GM12878 (cell line): ENCODE measurements at regions not wholly inside any gene's neighbourhood (a gene's known extent, or its start where the extent isn't known, plus 50 kb on each side); places are given as distances from the start of the nearest gene placed in this dataset.

ENCODE experiments used
- CEBPB ChIP-seq, 2 experiments: fragments of 150-350 bp in 1 of 2; IDR thresholded peaks; 2 replicates each; pipeline ENCODE4 v1.6.1; 2012 to 2014; ENCODE audit warnings: low read depth in 2 of 2, low read length in 2 of 2, borderline replicate concordance in 1 of 2, inconsistent platforms in 1 of 2
- CTCF ChIP-seq, 3 experiments: IDR thresholded peaks in 2 of 3; conservative IDR thresholded peaks in 1 of 3; 2 replicates each; pipeline ENCODE4 v1.5.1; 2011; ENCODE audit warnings: low read depth in 3 of 3, low read length in 3 of 3, mild to moderate bottlenecking in 3 of 3, control low read depth in 2 of 3, moderate library complexity in 2 of 3, inconsistent platforms in 1 of 3, mixed read lengths in 1 of 3; ENCODE audit not compliant: control insufficient read depth in 2 of 3, insufficient read depth in 1 of 3; ENCODE audit errors: extremely low read depth in 1 of 3
- ELK1 ChIP-seq: IDR thresholded peaks from 2 replicates; pipeline ENCODE4 v1.6.1; 2012; ENCODE audit warnings: low read depth, low read length, improper control_type of control experiment
- EZH2 ChIP-seq: IDR thresholded peaks from 2 replicates; pipeline ENCODE4 v1.6.1; 2012; ENCODE audit warnings: low read depth, mild to moderate bottlenecking, control low read depth, inconsistent platforms, low read length, borderline replicate concordance; ENCODE audit not compliant: control insufficient read depth
- HDAC6 ChIP-seq: fragments of 200-600 bp; sonication (generic); IDR thresholded peaks from one replicate; pipeline ENCODE4 v1.8.0; 2017; ENCODE audit warnings: antibody characterized with exemption; ENCODE audit not compliant: unreplicated experiment
- IKZF2 ChIP-seq, 2 experiments: fragments of 450-650 bp; IDR thresholded peaks; 2 replicates each; pipeline ENCODE4 v1.6.1; 2017; ENCODE audit warnings: mild to moderate bottlenecking in 2 of 2, moderate library complexity in 2 of 2
- KDM1A ChIP-seq: fragments of 200-600 bp; sonication (generic); IDR thresholded peaks from 2 replicates; pipeline ENCODE4 v1.6.1; 2016; ENCODE audit warnings: borderline replicate concordance
- MTA2 ChIP-seq: fragments of 450-650 bp; IDR thresholded peaks from 2 replicates; pipeline ENCODE4 v1.6.1; 2016; ENCODE audit warnings: low read depth, mild to moderate bottlenecking, moderate library complexity
- POLR2A ChIP-seq: IDR thresholded peaks from 2 replicates; pipeline ENCODE4 v1.6.1; 2011; ENCODE audit warnings: low read depth, mild to moderate bottlenecking, low read length
- RAD21 ChIP-seq: IDR thresholded peaks from 2 replicates; pipeline ENCODE4 v1.6.1; 2011; ENCODE audit warnings: mild to moderate bottlenecking, low read depth, low read length, moderate library complexity; ENCODE audit not compliant: insufficient read depth
- SIN3A ChIP-seq: IDR thresholded peaks from 2 replicates; pipeline ENCODE4 v1.6.1; 2012; ENCODE audit warnings: low read depth, low read length, improper control_type of control experiment

GRCh38 chr12:58301038-58301729 lies 359.8 kb downstream of the ATP23 start:
- no peak for TF ChIP-seq CTCF (IDR thresholded peaks at IDR 0.05 in 2 of 3, conservative IDR thresholded peaks at IDR 0.05 in 1 of 3; ENCODE audit: control insufficient read depth in 2 of 3, extremely low read depth in 1 of 3, insufficient read depth in 1 of 3, low read depth in 3 of 3, low read length in 3 of 3)
- TF ChIP-seq POLR2A: no peak
- TF ChIP-seq KDM1A: no peak
- TF ChIP-seq RAD21: no peak
- no peak for TF ChIP-seq EZH2
- no peak for TF ChIP-seq HDAC6
- TF ChIP-seq ELK1: no peak
- no peak for TF ChIP-seq CEBPB (IDR thresholded peaks at IDR 0.05; ENCODE audit: borderline replicate concordance in 1 of 2, low read depth in 2 of 2, low read length in 2 of 2)
- TF ChIP-seq IKZF2 (IDR thresholded peaks at IDR 0.05): no peak
- no peak for TF ChIP-seq SIN3A
- no peak for TF ChIP-seq MTA2
